Heart right ventricle (tissue), 16 donors: ENCODE measurements at regions not wholly inside any gene's neighbourhood (a gene's known extent, or its start where the extent isn't known, plus 50 kb on each side); places are given as distances from the start of the nearest gene placed in this dataset.
A peak's percentile ranks its signal among the peaks of the same experiment; 100 is the strongest.

Experiments
- ATAC-seq, 8 donors: fragments of 200-7000 bp; cut with Tn5 transposase; one replicate each; pipeline ENCODE4 v1.9.1; 2020; ENCODE audit warnings: mild to moderate bottlenecking in 8 of 8, moderate library complexity in 8 of 8, moderate number of reproducible peaks in 1 of 8
- DNase-seq, 2 donors: peaks; one replicate each; pipeline ENCODE4 v3.0.0-alpha.2; 2020
- H3K27ac ChIP-seq, 10 donors: fragments of 200-600 bp; sonication (generic) in 2 of 10; one replicate each; pipeline versions ENCODE4 v1.5.0 to v1.8.0; 2020 to 2022; ENCODE audit warnings: mild to moderate bottlenecking in 3 of 10
- H3K27me3 ChIP-seq, 7 donors: fragments of 200-600 bp; one replicate each; pipeline ENCODE4 v1.8.0; 2021 to 2022; ENCODE audit warnings: mild to moderate bottlenecking in 2 of 7
- H3K36me3 ChIP-seq, 9 donors: fragments of 200-600 bp; sonication (generic) in 1 of 9; one replicate each; pipeline versions ENCODE4 v1.5.0 to v1.8.0; 2020 to 2022; ENCODE audit warnings: mild to moderate bottlenecking in 2 of 9
- H3K4me1 ChIP-seq, 9 donors: fragments of 200-600 bp; sonication (generic) in 1 of 9; one replicate each; pipeline versions ENCODE4 v1.5.0 to v1.8.0; 2020 to 2022; ENCODE audit warnings: mild to moderate bottlenecking in 4 of 9
- H3K4me3 ChIP-seq, 10 donors: fragments of 200-600 bp; sonication (generic) in 2 of 10; one replicate each; pipeline versions ENCODE4 v1.5.0 to v1.8.0; 2020 to 2022; ENCODE audit warnings: mild to moderate bottlenecking in 7 of 10, moderate library complexity in 2 of 10
- H3K9me3 ChIP-seq, 11 donors: fragments of 200-600 bp in 10 of 11; sonication (generic) in 2 of 11; one replicate each; pipeline versions ENCODE4 v1.5.0 to v1.8.0; 2013 to 2022; ENCODE audit warnings: mild to moderate bottlenecking in 2 of 11, control low read depth in 1 of 11, moderate library complexity in 1 of 11
- CTCF ChIP-seq, 9 donors: fragments of 200-600 bp; sonication (generic) in 2 of 9; IDR thresholded peaks; one replicate each; pipeline versions ENCODE4 v1.5.0 to v1.8.0; 2021 to 2022; ENCODE audit warnings: antibody characterized with exemption in 9 of 9, mild to moderate bottlenecking in 5 of 9, moderate library complexity in 1 of 9
- WGBS, 2 donors: extraction: QIAGEN DNeasy Blood & Tissue Kit; methylation state at CpG; one replicate each; pipeline ENCODE4 v1.1.7; 2013; ENCODE audit warnings: inconsistent platforms in 1 of 2; 5-methylcytosine and 5-hydroxymethylcytosine counted together
- intact Hi-C, 10 donors: fragments of 100-400 bp; cut with DNase I; formaldehyde crosslinking; loops; one replicate each; pipeline versions ENCODE4 v1.11.1 to v1.14.2; 2022
- donor health status: Arrhythmogenic right ventricular cardiomyopathy.
- donor health status: ischemic (EF 13 %, LVEDD 7.1; RV severe dilation, severe dysfunction).
- donor health status: healthy with polysubstance abuse.
- donor health status: DM: no; HTN: yes; CAD: no.
- donor health status: DM: no; HTN: no; CAD: no.
- donor health status: ischemic (EF 25% LVEDD 6.9; RV normal size, moderate dysfunction).
- donor health status: ischemic (EF 25% LVEDD 5.7; RV mildly dilated, moderate dysfunction).
- donor health status: healthy.
- donor health status: DM: yes; HTN: yes; CAD: no.
- donor health status: Ischemic cardiomyopathy.
- donor health status: ischemic (EF 35%, LVEDD 5.7; RV mildly dilated, moderate dysfunction).
- donor health status: nonischemic (EF 11% LVEDD 7.7; RV severe dilation, severe dysfunction).
- donor health status: DM: yes; HTN: yes; CAD: no.
- donor health status: PGD.
- donor health status: ischemic (EF 29% LVEDD 5.4; RV normal size, mild dysfunction).
- donor health status: nonischemic (EF 23%, LVEDD 6.1; RV moderate dilation, normal function).

GRCh38 chr2:121855510-121855909, 100.1 kb downstream of the TSN start:
- TF ChIP-seq CTCF (IDR thresholded peaks at IDR 0.05) = no peak
- H3K4me3 ChIP-seq = no peak overlapping the region

GRCh38 chr2:121856360-121856759, 100.9 kb downstream of the TSN start:
- Histone ChIP-seq H3K4me3 (no peak overlapping the region), H3K27me3 (peaks cover 0 to 5% (median 0%) of the 10 kb centered on the region in 7 donors), H3K4me1 (peaks cover 0 to 15% (median 11%) of the 10 kb centered on the region in 9 donors), H3K9me3 (peaks cover 0 to 8% (median 0%) of the 10 kb centered on the region in 11 donors), H3K36me3 (no peaks in the 10 kb centered on the region), H3K27ac (no peak overlapping the region)
- no peak for TF ChIP-seq CTCF (IDR thresholded peaks at IDR 0.05)
- ATAC-seq = peak in 2 of 8 donors; percentile 31 to 50
- WGBS, 2 donors = 31 to 35% methylated on average over 3 of the region's 3 CpGs
- intact Hi-C loops = no loop called here
- no peak for DNase-seq

More at GRCh38 chr2:121855510-121855909, 100.1 kb downstream of the TSN start:
- H3K36me3 ChIP-seq = no peaks in the 10 kb centered on the region
- ATAC-seq (peak in 1 of 8 donors; percentile 63), DNase-seq (no peak)
- H3K9me3 ChIP-seq = peaks cover 0 to 8% (median 0%) of the 10 kb centered on the region in 11 donors
- intact Hi-C loops = no loop called here
- WGBS, 2 donors = 3 to 6% methylated on average over 4 of the region's 4 CpGs
- no peak overlapping the region for H3K27ac ChIP-seq
- H3K4me1 ChIP-seq = peaks cover 0 to 15% (median 11%) of the 10 kb centered on the region in 9 donors
- H3K27me3 ChIP-seq = peaks cover 0 to 4% (median 0%) of the 10 kb centered on the region in 7 donors

GRCh38 chr2:121858369-121858768, 102.9 kb downstream of the TSN start:
- no peak for TF ChIP-seq CTCF (IDR thresholded peaks at IDR 0.05)
- peaks cover 0 to 15% (median 11%) of the 10 kb centered on the region in 9 donors for H3K4me1 ChIP-seq
- DNase-seq = no peak
- H3K27me3 ChIP-seq = peaks cover 0 to 7% (median 2%) of the 10 kb centered on the region in 7 donors
- ATAC-seq = no peak
- 94 to 95% methylated on average over 2 of the region's 2 CpGs for WGBS, 2 donors
- no peak overlapping the region for H3K4me3 ChIP-seq
- peaks cover 0 to 8% (median 0%) of the 10 kb centered on the region in 11 donors for H3K9me3 ChIP-seq
- no peaks in the 10 kb centered on the region for H3K36me3 ChIP-seq
- H3K27ac ChIP-seq = no peak overlapping the region
- intact Hi-C loops = no loop called here

- intact Hi-C loops = no loop called here
- ATAC-seq = no peak
These were observed 103.4 kb downstream of the TSN start for GRCh38 chr2:121858847-121859246.

More at GRCh38 chr2:121858847-121859246, 103.4 kb downstream of the TSN start:
- H3K36me3 ChIP-seq = no peaks in the 10 kb centered on the region
- no peak for DNase-seq
- no peak overlapping the region for H3K4me3 ChIP-seq
- WGBS, 2 donors = 87 to 89% methylated on average over 2 of the region's 2 CpGs
- peaks cover 0 to 7% (median 2%) of the 10 kb centered on the region in 7 donors for H3K27me3 ChIP-seq
- peaks cover 0 to 9% (median 0%) of the 10 kb centered on the region in 11 donors for H3K9me3 ChIP-seq
- no peak overlapping the region for H3K27ac ChIP-seq
- TF ChIP-seq CTCF (IDR thresholded peaks at IDR 0.05) = no peak
- peaks cover 0 to 15% (median 11%) of the 10 kb centered on the region in 9 donors for H3K4me1 ChIP-seq
